Islet of Langerhans (tissue), 1 donor: ENCODE measurements at regions not wholly inside any gene's neighbourhood (a gene's known extent, or its start where the extent isn't known, plus 50 kb on each side); places are given as distances from the start of the nearest gene placed in this dataset.

ENCODE experiments used
- FAIRE-seq: peaks from one replicate; lab custom pipeline; 2011; peaks lifted over from hg19 to GRCh38; lab: Jason Lieb, UNC

DNA sequence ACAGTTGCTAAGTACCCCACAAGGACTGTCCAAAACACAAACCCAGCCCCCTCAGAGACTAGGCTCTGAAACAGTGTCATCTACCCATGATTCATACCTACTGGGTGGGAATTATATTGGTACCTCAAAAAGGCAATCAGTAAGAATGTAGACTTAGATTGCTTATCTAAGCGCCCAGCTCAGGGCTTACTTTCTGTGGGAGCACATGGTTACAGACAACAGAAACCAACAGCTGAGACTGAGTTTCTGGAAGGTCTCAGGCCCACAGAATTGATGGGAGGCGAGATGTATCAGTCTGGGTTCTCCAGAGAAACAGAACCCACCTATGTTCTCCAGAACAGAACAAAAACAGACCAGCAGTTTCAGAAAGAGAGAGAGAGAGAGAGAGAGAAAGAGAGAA, 147.3 kb upstream of the KAZN start:
- FAIRE-seq, result no peak

DNA sequence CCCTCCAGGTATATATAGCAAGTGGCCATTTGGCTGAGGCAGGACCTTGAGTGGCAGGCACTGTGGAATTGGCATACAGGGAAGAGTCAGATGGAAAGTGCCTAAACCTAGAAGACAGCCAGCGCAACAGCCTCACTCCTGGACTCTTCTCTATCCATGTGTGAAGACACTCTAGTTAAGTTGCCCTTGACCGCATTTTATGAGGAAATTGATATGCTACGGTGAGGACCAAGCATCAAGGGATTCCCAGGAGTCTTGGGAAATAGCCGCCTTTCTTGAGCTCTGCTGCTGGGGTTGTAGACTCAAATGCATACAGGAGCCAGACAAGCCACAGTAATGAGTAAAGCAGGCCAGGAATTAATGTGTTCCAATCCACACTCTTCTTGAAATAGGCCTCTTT, 145.9 kb upstream of the KAZN start:
- no peak for FAIRE-seq

DNA sequence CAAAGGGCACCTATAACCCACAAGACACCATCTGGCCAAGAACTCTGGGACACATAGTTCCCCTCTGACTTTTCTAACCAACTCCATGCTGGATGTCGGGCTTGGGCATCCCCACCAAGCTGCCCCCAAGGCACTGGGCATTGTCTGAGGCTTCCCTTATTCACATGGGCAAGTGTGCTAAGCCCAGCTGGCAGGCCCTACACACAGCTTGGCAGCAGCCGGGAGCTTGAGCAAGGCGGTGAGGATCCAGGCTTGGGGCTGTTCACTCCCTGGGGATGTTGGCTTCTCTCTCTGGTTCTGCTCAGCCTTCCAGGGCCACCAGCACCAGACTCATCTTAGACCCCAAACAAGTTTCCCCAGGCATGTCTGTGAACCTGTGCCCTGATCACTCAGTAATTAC, 138.3 kb upstream of the KAZN start:
- no peak for FAIRE-seq

DNA sequence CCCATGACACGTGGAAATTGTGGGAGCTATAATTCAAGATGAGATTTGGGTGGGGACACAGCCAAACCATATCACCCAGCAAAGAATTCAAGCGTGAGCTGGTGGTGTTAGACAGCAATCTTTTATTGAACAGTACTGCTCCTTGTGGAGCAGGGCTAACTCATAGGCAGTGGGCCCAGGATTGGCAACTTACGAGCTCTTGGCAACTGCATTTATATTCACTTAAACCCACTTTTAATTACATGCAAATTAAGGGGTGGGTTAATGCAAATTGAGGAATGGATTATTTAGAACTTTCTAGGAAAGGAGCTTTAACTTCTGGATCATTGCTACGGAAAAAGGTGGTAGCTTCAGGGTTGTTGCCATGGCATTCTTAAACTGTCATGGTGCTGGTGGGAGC, 135.6 kb upstream of the KAZN start:
- FAIRE-seq, result no peak

DNA sequence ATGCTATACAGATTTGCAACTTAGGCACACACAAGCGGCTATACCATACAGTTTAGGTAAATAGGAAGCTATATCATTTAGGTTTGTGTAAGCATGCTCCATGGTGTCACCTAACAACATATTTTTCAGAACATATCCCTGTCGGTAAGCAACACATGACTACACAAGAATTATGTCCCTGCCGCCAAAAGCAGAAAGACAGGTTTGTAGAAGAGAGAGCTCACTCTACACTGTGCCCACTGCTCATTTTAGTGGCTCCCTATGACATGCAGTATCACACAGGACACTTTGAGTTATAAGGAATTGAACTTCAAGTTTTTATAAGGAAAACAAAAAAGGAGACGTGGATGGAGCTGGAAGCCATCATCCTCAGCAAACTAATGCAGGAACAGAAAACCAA, 132.5 kb upstream of the KAZN start:
- no peak for FAIRE-seq

DNA sequence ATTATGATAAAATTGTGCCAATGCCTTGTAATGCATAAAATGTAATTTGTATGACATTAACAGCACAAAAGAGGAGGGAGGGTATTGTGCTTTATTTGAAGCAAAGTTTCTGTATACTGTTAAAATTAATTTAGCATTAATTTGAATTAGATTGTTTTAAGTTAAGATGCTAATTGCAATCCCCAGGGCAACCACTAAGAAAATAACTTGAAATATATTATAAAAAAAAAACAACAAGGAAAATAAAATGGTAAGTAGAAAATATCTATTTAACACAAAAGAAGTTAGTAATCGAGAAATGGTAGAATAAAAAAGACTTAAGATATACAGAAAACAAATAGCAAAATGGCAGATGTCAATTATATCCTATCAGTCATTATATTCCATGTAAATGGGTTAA, 131.4 kb upstream of the KAZN start:
- no peak for FAIRE-seq

DNA sequence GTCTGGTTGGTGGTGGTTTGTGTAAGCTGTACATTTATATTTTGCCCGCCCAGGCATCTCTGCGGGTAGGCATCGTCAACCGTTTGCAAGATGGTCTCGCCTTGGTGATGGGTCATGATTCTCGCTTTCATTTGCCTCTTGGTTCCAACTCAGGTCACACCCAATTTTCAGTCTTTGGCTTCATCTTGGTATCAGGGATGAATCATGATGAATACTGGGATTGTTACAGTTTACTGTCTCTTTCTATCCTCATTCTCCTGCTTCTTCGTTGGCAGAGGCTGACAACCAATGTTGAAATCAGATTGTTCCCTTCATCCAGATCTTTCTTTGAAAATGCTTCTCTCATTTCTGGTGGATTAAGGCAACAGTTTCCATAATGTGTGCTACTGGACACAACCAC, 129.7 kb upstream of the KAZN start:
- no peak for FAIRE-seq

DNA sequence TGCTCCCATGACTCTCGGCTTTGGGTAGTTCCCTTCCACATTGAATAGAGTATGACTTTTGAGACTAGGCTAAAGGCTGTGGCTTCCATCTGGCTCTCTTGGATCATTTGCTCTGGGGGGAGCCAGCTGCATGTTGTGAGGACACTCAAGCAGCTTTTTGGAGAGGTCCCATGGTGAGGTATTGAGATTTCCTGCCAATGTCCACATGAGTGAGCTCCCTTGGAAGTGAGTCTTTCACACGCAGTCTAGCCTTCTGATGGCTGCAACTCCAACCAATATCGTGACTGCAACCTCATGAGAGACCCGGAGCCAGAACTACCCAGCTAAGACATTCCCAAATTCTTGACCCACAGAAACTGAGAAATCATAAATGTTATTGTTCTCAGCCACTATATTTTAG, 127.7 kb upstream of the KAZN start:
- FAIRE-seq, result no peak

DNA sequence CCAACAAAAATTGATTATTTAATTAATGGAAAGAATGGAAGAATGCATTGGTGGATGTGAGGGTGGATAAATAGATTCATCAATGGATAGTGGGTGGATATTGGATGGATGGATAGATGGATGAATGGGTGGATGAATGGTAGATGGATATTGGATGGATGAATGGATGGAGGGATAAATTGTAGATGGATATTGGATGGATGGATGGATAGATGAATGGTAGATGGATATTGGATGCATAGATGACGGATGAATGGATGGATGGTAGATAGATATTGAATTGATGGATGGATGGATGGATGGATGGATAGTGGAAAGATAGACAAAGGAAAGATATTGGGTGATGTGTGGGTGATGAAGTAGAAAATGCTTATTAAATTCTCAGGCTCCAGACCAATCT, 123.6 kb upstream of the KAZN start:
- FAIRE-seq, result no peak

DNA sequence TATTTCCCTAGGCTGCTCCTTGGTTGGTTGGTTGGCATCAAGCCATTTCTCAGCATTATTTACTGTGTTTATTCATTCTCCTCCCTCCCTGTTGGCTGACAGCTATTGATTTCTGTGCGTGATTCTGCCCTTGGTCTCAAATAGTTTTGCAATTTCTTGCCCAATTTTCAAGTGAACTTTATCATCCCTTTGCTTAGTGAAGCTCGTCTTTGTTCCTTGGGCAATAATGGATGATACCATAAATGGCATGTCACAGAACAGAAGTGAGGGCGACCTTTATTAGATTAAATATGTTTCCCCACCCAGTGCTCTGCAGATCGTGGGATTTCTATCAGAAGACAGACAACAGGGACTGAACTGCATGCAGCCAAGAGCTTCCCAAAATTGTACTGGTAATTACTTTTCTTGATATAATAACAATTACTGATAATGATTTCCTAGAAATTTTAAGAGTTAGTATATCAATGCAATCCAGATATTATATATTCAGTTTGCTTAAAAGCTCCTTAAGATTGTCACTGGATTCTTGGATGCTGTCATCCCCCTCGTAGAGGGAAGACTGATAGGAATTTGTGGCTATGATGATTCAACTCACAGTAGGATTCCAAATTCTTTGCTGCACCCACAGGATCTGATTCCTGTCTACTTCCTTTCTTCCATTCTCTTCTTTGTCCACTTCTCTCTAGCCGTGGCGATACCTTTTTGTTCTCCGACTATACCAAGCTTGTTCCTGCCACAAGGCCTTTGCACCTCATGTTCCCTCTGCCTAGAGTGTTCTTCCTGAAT, 122.1 kb upstream of the KAZN start:
- FAIRE-seq, result no peak

DNA sequence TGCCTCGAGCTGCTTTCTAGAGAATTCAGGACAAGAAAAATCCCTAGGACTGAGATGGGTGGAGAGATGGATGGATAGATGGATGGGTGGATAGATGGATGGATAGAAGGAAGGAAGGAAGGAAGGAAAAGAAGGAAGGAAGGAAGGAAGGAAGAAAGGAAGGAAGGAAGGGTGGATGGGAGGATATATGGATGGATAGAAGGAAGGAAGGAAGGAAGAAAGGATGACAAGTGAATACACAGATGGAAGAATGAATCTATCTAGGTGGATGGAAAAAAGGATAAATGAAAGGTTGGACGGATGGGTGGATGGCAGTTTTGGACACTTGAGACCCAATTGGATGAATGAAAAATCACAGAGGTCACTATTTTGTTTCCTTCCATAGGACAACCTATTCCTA, 120.4 kb upstream of the KAZN start:
- FAIRE-seq, result no peak

DNA sequence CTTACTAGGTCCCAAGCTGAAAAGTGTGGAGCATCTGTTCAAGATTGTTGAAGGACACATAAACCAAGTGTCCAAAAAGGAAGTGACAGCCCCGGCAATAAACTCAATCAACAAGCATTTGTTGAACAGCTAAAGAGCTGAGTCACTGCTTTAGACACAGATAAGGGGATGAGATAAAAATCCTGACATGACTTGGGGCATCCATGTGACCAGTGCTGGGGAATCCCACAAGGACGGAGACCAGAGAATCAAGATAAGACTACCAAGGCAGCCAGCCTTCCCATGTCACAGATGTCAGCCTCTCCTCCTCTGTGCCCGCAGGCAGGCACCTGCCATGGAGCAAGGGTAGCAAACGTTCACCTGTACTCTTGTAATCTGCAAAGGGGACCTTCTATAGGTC, 118.6 kb upstream of the KAZN start:
- FAIRE-seq, result no peak

DNA sequence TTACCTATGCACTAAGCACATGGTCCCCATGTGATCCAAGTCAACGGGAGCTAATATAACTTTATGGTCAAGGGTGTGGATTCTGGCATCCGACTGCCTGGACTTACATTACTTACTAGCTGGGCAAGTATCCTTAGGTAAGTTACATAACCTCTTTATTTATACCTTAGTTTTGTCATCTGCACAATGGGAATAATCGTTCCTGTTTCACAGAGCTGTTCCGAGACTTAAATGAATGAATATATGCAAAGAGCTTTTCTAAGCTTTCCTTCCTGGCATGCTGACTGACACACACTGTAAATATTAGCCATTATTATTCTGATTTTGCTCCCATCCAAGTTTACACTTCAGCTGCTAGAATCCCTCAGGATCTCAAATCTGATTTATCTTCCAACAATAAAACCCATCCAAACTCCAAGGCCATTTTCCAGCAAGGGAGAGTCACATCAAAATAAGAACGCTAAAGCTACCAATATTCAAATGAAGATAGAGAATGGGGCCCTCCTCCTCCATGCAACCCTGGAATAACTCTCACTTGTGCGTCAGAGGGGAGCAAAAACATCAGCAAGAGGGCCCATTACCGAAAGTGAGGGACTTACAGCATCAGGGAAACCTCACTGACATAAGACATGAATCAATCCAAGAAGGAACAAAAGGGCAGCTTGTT, 115.6 kb upstream of the KAZN start:
- FAIRE-seq, result no peak

DNA sequence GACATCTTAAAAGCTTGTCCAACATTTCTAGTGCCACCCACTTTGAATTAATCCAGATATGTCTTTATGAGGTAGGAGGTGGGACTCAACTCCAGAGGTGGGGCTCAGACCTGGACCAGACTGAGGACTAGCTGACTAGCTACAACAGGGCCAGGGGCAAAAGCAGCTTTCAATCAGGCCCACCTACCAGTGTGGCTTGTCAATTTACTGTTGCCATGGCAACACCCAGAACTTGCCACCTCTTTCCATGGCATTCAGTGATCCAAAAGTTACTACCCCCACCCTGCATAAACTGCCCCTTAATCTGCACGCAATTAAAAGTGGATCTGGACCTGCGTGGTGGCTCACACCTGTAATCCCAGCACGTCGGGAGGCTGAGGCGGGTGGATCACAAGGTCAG, 113.2 kb upstream of the KAZN start:
- FAIRE-seq, result no peak

DNA sequence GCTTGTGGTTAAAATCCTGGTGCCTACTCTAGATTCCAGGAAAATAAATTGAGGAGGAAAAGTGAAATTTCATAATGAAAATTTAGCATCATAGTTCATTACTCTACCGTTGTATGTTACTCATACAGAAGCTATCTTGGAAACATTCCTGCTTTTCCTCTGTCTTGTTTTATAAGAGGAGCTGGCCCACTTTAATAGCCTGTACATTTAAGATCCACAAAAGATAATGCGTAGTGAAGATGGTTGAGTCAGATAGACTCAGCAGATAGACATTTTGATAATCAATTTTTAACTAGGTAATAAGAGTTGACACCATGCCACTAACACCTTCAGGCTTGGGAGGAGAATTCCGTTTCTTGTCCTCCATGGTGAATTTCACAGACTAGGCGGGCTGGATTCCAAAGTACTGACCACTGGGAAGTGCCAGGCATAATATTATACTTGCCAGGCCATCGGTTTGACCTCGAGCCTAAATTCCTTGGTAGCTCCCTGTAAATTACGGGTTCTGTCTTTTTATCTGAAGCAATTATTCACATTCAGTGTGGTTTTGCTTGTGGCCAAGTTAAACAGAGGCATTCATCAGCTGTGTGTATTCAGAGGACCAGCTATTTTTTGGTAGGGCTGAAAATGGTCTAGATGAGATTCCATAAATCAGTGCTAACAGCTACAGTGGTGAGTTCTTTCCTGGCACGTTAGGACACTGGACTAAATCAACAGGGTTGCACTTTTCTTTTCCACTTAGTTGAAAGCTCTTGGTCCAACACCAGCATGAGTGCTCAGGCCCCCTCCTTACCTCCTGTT, 111.9 kb upstream of the KAZN start:
- no peak for FAIRE-seq

DNA sequence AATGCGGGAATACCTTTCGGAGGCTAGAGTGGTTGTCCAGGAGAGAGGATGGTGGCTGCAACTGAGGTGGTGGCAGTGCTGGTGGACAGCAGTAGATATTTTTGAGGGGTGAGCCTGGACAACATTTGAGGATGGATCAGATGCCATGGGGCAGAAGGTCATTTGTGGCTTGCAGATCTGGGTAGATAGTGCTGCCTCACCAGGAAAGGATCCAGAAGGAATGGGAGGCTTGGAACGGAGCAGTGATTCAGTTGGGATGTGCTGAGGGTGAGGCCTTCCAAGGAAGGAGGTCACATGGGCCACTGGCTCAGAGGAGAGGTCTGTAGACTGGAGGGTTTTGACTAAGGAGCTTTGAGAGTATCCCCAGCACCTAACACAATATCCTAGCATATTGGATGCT, 110.8 kb upstream of the KAZN start:
- no peak for FAIRE-seq

DNA sequence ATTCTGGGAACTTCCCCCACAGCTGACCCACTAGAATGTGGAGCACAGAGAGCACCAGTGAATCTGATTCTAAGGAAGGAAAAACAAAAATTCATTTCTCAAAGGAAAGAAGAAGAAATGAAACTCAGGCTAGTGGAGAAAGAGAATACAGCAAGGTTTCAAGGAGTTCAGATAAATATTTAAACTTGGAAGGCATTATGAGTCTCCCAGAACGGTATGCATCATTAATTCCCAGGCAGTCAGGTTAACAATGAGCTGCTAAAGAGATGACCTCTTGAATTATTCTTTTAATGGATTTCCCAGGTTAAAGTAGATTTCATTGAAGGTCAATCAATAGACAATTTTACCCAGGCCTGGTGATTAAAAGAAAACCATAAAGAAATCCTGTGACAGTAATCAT, 103.6 kb upstream of the KAZN start:
- FAIRE-seq, result no peak

DNA sequence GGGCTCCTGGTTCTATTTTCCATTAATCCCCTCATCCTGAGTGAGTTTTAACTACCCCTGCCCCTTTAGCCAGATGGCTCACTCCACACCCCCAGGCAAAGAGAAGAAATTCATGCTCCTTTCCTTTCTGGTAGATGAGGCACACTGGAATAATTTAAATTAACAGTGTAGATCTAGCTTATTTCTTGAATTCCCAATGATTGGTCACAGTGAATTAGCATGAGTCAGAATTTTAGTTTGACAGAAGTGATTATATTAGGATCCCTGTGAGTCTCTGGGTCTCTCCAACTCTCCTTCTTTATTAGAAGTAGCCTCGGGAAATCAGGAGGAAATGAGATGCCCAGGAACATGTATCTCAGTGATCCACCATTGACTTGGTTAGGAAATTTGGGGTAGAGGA, 103.1 kb upstream of the KAZN start:
- FAIRE-seq, result no peak

DNA sequence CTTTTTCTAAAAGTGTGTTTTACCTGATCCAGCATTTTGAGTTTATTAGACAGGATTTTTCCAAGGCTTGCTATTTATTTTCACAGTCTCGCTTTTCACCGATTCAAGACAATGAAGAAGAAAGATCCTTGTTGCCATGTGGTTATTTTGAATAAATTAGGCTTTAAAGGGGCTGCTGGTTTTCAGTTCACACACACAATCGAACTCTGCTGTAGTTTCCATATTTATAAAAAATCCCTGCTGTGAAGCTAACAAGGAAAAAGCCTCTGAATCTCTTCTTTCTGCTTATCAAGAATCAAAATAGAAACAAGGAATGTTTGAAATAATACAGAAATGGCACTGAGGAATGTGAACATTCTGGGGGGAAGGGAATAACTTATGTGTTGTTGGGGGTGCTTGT, 102.5 kb upstream of the KAZN start:
- FAIRE-seq, result no peak

DNA sequence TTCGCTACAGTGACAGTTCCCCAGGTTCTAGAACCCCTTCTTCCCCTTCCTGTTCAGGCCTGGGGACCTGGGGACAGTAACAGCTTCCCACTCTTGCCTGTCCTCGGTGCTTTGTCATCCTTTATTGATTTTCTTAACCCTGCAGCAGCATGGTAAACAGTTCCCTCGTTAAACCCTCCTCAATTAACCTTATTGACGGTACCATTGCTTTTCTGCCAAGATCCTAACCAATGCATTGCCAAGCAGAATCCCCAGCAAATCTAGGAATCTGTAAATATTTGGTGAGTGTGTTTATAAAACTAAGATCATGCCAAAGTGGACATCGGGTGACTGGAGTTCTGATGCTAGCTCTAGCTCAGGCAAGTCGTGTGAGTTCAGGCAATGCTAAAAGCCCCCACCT, 99.6 kb upstream of the KAZN start:
- no peak for FAIRE-seq

DNA sequence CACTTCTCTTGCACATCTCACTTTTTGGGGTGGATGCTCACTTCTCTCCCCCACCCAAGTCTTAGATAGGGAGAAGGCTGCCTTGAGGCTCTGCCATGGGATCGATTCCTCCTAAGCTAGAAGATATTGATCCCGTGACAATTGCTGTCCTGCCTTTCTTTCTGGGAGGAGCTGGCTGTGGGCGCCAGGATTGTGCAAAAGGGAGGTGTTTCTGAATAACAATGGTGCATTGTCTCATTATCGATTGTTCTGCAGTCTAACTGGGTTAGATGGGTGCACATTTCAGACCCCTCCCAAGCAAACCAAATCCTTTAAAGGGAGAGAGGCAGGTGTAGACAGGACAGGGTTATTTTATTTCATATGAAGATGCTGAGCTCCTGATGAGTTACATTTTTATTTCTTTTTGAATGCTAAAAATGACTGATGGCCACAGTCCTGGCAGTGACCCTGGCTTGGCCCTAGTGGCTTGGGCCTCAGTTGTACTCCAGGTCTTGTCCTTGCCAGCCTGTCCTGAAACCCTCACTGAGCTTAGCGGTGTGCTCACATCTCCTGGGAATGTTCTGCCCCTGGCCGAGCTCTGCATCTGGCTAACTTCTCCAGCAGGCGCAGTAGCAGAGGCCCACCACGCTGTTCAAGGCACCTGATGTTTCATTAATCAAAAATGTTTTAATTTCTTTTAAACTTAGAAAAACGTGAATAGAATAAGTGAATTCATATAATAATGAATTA, 99.0 kb upstream of the KAZN start:
- no peak for FAIRE-seq

DNA sequence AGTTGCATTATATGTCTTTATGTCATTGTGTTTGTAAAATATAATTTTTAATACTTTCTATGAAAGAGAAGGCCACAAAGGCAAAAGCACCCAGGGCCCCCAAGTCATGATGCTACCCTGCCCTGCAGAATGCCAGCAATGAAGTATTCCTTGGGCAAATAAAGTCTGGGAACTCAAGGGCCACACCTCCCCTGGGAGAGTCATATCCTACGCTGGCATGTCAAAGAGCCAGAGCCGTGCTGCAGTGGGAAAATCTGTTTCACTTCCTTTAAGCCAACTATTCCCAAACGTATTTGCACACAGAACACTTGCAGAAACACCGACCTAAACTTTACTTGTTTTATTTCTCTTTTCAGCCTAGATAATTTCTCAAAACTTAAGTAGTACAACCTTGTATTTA, 98.4 kb upstream of the KAZN start:
- no peak for FAIRE-seq

DNA sequence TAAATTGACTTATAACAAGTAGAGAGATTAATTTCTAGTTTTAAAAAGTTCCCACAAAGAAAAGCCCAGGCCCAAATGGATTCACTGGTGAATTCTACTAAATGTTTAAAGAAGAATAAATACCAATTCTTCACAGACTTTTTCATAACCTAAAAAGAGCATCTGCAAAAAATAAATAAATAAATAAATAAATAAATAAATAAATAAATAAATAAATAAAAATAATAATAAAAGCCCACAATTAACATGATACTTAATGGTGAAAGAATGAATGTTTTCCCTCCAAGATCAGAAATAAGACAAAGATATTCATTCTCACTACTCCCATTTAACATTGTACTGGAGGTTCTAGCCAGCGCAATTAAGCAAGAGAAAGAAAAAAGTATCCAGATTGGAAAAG, 97.6 kb upstream of the KAZN start:
- FAIRE-seq, result no peak
